Liver (tissue), 7 donors: ENCODE measurements at regions not wholly inside any gene's neighbourhood (a gene's known extent, or its start where the extent isn't known, plus 50 kb on each side); places are given as distances from the start of the nearest gene placed in this dataset.
"Not testable (repeated sequence)": the region's sequence is repeated elsewhere in the genome, so short reads cannot be mapped to it uniquely, and the experiment has no call there.

Experiments used
- DNase-seq: peaks from one replicate; pipeline ENCODE4 v3.0.0-alpha.2; 2017; ENCODE audit warnings: low spot score
- H3K27ac ChIP-seq, 2 donors: one replicate each; pipeline ENCODE4 v1.7.0; 2013; ENCODE audit warnings: inconsistent platforms in 2 of 2, low read length in 2 of 2, control low read depth in 1 of 2, low read depth in 1 of 2, mild to moderate bottlenecking in 1 of 2
- H3K27me3 ChIP-seq, 4 donors: one replicate each; pipeline versions ENCODE4 v1.6.1 to v1.7.0; 2013; ENCODE audit warnings: low read length in 3 of 4, inconsistent platforms in 1 of 4, mild to moderate bottlenecking in 1 of 4, moderate library complexity in 1 of 4; ENCODE audit not compliant: control insufficient read depth in 4 of 4, insufficient read depth in 4 of 4
- H3K36me3 ChIP-seq, 4 donors: one replicate each; pipeline versions ENCODE4 v1.6.1 to v1.7.0; 2013; ENCODE audit warnings: low read length in 3 of 4, mild to moderate bottlenecking in 3 of 4, low read depth in 1 of 4, moderate library complexity in 1 of 4; ENCODE audit not compliant: control insufficient read depth in 4 of 4, insufficient read depth in 3 of 4
- H3K4me1 ChIP-seq, 4 donors: one replicate each; pipeline versions ENCODE4 v1.6.1 to v1.7.0; 2013; ENCODE audit warnings: low read length in 3 of 4, mild to moderate bottlenecking in 3 of 4, moderate library complexity in 1 of 4; ENCODE audit not compliant: control insufficient read depth in 4 of 4, insufficient read depth in 4 of 4
- H3K4me3 ChIP-seq, 3 donors: one replicate each; pipeline versions ENCODE4 v1.6.1 to v1.7.0; 2013; ENCODE audit warnings: low read length in 3 of 3, control low read depth in 1 of 3, low read depth in 1 of 3, mild to moderate bottlenecking in 1 of 3
- H3K9ac ChIP-seq, 2 donors: one replicate each; pipeline ENCODE4 v1.7.0; 2013; ENCODE audit warnings: low read length in 2 of 2, mild to moderate bottlenecking in 2 of 2, moderate library complexity in 2 of 2, control low read depth in 1 of 2, low read depth in 1 of 2
- H3K9me3 ChIP-seq, 4 donors: one replicate each; pipeline versions ENCODE4 v1.6.1 to v1.7.0; 2013; ENCODE audit warnings: low read length in 3 of 4; ENCODE audit not compliant: control insufficient read depth in 4 of 4
- HNF4G ChIP-seq: IDR thresholded peaks from 2 replicates; pipeline ENCODE4 v1.6.1; 2016; ENCODE audit warnings: antibody characterized with exemption
- WGBS: extraction: QIAGEN DNeasy Blood & Tissue Kit; methylation state at CpG from one replicate; pipeline ENCODE4 v1.1.7; 2013; 5-methylcytosine and 5-hydroxymethylcytosine counted together
- TF ChIP-seq, protein P1 (sequence below): IDR thresholded peaks from 2 replicates; pipeline ENCODE4 v1.6.1; 2016; ENCODE audit warnings: antibody characterized with exemption
- TF ChIP-seq, protein P2 (sequence below): IDR thresholded peaks from 2 replicates; pipeline ENCODE4 v1.6.1; 2016; ENCODE audit warnings: antibody characterized with exemption
- donor health status: healthy.
- donor health status: healthy.
- donor health status: healthy.
- donor health status: healthy.

- Histone ChIP-seq H3K27ac (no peak overlapping the region), H3K9ac (no peak overlapping the region), H3K4me3 (no peak overlapping the region), H3K27me3 (no peaks in the 10 kb centered on the region), H3K9me3 (peaks cover 0 to 11% (median 5%) of the 10 kb centered on the region in 4 donors), H3K4me1 (no peaks in the 10 kb centered on the region), H3K36me3 (no peaks in the 10 kb centered on the region)
- 58% methylated on average over 2 of the region's 2 CpGs for WGBS
- DNase-seq: no peak
- TF ChIP-seq, protein P1, sequence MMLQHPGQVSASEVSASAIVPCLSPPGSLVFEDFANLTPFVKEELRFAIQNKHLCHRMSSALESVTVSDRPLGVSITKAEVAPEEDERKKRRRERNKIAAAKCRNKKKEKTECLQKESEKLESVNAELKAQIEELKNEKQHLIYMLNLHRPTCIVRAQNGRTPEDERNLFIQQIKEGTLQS: no peak
- TF ChIP-seq HNF4G: no peak
Observed at GRCh38 chr2:57218206-57218605, 828.4 kb upstream of the VRK2 start.

- WGBS: 95% methylated on average over 12 of the region's 12 CpGs
- not testable (repeated sequence) for H3K9me3 ChIP-seq, H3K27ac ChIP-seq
Observed at GRCh38 chr2:57229706-57230105, 816.9 kb upstream of the VRK2 start.

DNA sequence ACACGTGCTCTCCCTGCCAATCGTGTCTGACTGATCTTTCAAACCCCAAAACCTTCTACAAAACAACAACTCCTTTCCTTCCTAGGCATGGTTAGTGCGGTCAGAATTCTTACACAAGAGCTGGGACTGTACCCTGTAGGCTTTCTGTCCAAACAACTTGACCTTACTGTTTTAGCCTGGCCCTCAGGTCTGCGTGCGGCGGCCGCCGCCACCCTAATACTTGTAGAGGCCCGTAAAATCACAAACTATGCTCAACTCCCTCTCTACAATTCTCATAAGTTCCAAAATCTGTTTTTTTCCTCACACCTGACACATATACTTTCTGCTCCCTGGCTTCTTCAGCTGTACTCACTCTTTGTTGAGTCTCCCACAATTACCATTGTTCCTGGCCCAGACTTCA is 814.3 kb upstream of the VRK2 start:
- not testable (repeated sequence) for DNase-seq, H3K27me3 ChIP-seq, H3K4me1 ChIP-seq, H3K36me3 ChIP-seq, H3K9me3 ChIP-seq, H3K9ac ChIP-seq, H3K27ac ChIP-seq, H3K4me3 ChIP-seq
- 90% methylated on average over 9 of the region's 9 CpGs for WGBS

More at GRCh38 chr2:57229706-57230105, 816.9 kb upstream of the VRK2 start:
- not testable (repeated sequence) for H3K27me3 ChIP-seq, H3K9ac ChIP-seq, H3K4me3 ChIP-seq, DNase-seq, H3K36me3 ChIP-seq, H3K4me1 ChIP-seq

GRCh38 chr2:57251495-57251894 is 795.1 kb upstream of the VRK2 start:
- H3K27ac ChIP-seq, H3K4me1 ChIP-seq, DNase-seq, H3K27me3 ChIP-seq, H3K4me3 ChIP-seq, H3K36me3 ChIP-seq, H3K9ac ChIP-seq: not testable (repeated sequence)
- 74% methylated on average over 3 of the region's 3 CpGs for WGBS
- peaks cover 0 to 11% (median 3%) of the 10 kb centered on the region in 4 donors for H3K9me3 ChIP-seq

GRCh38 chr2:57276408-57276807 is 770.2 kb upstream of the VRK2 start:
- 86% methylated on average over 9 of the region's 9 CpGs for WGBS
- H3K9ac ChIP-seq, DNase-seq, H3K4me3 ChIP-seq, H3K27ac ChIP-seq, H3K4me1 ChIP-seq, H3K9me3 ChIP-seq, H3K36me3 ChIP-seq, H3K27me3 ChIP-seq: not testable (repeated sequence)

DNA sequence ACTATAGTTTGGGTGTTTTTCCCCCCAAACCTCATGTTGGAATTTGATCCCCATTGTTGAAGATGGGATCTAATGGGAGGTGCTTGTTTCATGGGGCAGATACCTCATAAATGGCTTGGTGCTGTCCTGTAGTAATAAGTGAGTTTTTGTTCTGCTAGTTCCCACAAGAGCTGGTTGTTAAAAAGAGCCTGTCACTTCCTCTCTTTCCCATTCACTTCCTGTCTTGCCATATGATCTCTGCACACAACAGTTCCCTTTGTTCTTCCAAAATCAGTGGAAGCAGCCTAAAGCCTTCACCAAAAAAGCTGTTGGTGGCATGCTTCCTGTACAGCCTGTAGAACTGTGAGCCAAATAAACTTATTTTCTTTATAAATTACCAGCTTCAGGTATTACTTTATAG is 768.2 kb upstream of the VRK2 start:
- DNase-seq: no peak
- Histone ChIP-seq H3K4me3 (no peak overlapping the region), H3K27ac (no peak overlapping the region), H3K27me3 (no peaks in the 10 kb centered on the region), H3K9ac (no peak overlapping the region), H3K4me1 (no peaks in the 10 kb centered on the region), H3K36me3 (no peaks in the 10 kb centered on the region), H3K9me3 (peaks cover 0 to 8% (median 3%) of the 10 kb centered on the region in 4 donors)
- TF ChIP-seq HNF4G: no peak
- TF ChIP-seq, protein P2, sequence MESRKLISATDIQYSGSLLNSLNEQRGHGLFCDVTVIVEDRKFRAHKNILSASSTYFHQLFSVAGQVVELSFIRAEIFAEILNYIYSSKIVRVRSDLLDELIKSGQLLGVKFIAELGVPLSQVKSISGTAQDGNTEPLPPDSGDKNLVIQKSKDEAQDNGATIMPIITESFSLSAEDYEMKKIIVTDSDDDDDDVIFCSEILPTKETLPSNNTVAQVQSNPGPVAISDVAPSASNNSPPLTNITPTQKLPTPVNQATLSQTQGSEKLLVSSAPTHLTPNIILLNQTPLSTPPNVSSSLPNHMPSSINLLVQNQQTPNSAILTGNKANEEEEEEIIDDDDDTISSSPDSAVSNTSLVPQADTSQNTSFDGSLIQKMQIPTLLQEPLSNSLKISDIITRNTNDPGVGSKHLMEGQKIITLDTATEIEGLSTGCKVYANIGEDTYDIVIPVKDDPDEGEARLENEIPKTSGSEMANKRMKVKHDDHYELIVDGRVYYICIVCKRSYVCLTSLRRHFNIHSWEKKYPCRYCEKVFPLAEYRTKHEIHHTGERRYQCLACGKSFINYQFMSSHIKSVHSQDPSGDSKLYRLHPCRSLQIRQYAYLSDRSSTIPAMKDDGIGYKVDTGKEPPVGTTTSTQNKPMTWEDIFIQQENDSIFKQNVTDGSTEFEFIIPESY: no peak
